ENCODE measurements at regions not wholly inside any gene's neighbourhood (a gene's known extent, or its start where the extent isn't known, plus 50 kb on each side); places are given as distances from the start of the nearest gene placed in this dataset.

- ChIA-PET CTCF (no interaction called here), POLR2A (no interaction called here)
- TF ChIP-seq CTCF (IDR thresholded peaks at IDR 0.05; ENCODE audit: insufficient read depth, low read length, missing control alignments): no peak
- no peak overlapping the region for H3K4me3 ChIP-seq (ENCODE audit: low read depth, low read length)
- no peak for DNase-seq (ENCODE audit: low read depth, low spot score)
Measured at GRCh38 chr1:14251871-14252270, 346.6 kb upstream of the KAZN start.

- no peak overlapping the region for H3K4me3 ChIP-seq (ENCODE audit: low read depth, low read length)
- DNase-seq (ENCODE audit: low read depth, low spot score): no peak
- ChIA-PET CTCF (no interaction called here), POLR2A (no interaction called here)
- no peak for TF ChIP-seq CTCF (IDR thresholded peaks at IDR 0.05; ENCODE audit: insufficient read depth, low read length, missing control alignments)
Measured at GRCh38 chr1:14253676-14254075, 344.8 kb upstream of the KAZN start.

- no peak for DNase-seq (ENCODE audit: low read depth, low spot score)
- no peak overlapping the region for H3K4me3 ChIP-seq (ENCODE audit: low read depth, low read length)
- ChIA-PET POLR2A (no interaction called here), CTCF (no interaction called here)
- no peak for TF ChIP-seq CTCF (IDR thresholded peaks at IDR 0.05; ENCODE audit: insufficient read depth, low read length, missing control alignments)
Measured at GRCh38 chr1:14254251-14254650, 344.2 kb upstream of the KAZN start.

GRCh38 chr1:14255233-14255632 lies 343.3 kb upstream of the KAZN start:
- ChIA-PET POLR2A (no interaction called here), CTCF (no interaction called here)
- TF ChIP-seq CTCF (IDR thresholded peaks at IDR 0.05; ENCODE audit: insufficient read depth, low read length, missing control alignments): no peak
- DNase-seq (ENCODE audit: low read depth, low spot score): no peak
- H3K4me3 ChIP-seq (ENCODE audit: low read depth, low read length): no peak overlapping the region

- no peak for TF ChIP-seq CTCF (IDR thresholded peaks at IDR 0.05; ENCODE audit: insufficient read depth, low read length, missing control alignments)
- no peak for DNase-seq (ENCODE audit: low read depth, low spot score)
- POLR2A ChIA-PET: no interaction called here
- H3K4me3 ChIP-seq (ENCODE audit: low read depth, low read length): no peak overlapping the region
- CTCF ChIA-PET: no interaction called here
Measured at GRCh38 chr1:14255711-14256110, 342.8 kb upstream of the KAZN start.

GRCh38 chr1:14259191-14259757 lies 339.2 kb upstream of the KAZN start:
- no peak for DNase-seq (ENCODE audit: low read depth, low spot score)
- ChIA-PET CTCF (no interaction called here), POLR2A (no interaction called here)
- no peak overlapping the region for H3K4me3 ChIP-seq (ENCODE audit: low read depth, low read length)
- TF ChIP-seq CTCF (IDR thresholded peaks at IDR 0.05; ENCODE audit: insufficient read depth, low read length, missing control alignments): no peak
